ENCODE measurements at regions not wholly inside any gene's neighbourhood (a gene's known extent, or its start where the extent isn't known, plus 50 kb on each side); places are given as distances from the start of the nearest gene placed in this dataset.

DNA sequence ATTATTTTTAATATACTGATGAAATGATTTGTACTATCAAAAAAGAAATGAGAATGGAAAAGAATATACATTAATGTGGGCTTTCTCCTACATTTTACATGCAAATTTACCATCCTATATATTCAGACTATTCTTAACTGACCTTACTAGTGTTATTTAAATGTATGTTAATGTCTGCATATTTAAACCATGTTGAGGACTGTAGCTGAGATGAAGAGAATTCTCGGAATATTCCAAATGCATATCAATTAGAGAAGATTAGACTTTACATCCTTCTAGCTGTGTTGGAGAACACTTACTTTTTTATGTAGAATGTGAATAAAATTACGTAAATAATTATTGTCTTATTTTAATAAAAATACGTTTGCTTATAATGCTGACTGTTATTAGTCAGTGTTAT, 990.1 kb upstream of the LRFN5 start:
- 42 to 54% methylated on average over 3 of the region's 3 CpGs for WGBS, 2 donors
- TF ChIP-seq POLR2A (IDR thresholded peaks at IDR 0.05), result no peak
- TF ChIP-seq, protein P1, sequence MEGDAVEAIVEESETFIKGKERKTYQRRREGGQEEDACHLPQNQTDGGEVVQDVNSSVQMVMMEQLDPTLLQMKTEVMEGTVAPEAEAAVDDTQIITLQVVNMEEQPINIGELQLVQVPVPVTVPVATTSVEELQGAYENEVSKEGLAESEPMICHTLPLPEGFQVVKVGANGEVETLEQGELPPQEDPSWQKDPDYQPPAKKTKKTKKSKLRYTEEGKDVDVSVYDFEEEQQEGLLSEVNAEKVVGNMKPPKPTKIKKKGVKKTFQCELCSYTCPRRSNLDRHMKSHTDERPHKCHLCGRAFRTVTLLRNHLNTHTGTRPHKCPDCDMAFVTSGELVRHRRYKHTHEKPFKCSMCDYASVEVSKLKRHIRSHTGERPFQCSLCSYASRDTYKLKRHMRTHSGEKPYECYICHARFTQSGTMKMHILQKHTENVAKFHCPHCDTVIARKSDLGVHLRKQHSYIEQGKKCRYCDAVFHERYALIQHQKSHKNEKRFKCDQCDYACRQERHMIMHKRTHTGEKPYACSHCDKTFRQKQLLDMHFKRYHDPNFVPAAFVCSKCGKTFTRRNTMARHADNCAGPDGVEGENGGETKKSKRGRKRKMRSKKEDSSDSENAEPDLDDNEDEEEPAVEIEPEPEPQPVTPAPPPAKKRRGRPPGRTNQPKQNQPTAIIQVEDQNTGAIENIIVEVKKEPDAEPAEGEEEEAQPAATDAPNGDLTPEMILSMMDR (IDR thresholded peaks at IDR 0.05), result no peak
- intact Hi-C loops (cut with DNase I), result no loop called here
- DNase-seq (no peak), ATAC-seq (no peak)
- Histone ChIP-seq H3K36me3 (replicated peaks in 1 of 2; ENCODE audit: insufficient read depth in 1 of 2, low read depth in 2 of 2) (no peaks in the 10 kb centered on the region), H3K4me3 (no peak overlapping the region), H3K9me3 (no peaks in the 10 kb centered on the region), H3K4me1 (no peaks in the 10 kb centered on the region), H3K27me3 (no peaks in the 10 kb centered on the region), H3K27ac (no peak overlapping the region)

DNA sequence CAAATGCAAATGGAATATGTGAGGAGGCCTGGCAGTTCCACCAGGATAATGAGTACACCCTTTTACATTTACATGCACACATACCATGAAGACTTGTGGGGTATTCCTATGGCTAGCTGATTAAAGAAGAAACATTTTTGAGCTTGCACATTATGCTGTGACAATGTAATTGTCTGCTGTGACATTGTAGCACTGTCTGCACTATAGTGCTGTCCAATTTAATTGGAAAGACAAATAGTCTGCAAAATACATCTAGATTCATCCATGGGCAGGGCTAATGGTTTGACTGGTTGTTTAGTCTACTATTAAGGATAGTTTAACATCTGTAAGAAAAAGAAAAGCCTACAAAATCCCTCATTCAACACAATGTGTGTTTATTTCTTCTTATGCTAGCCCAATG, 1005.6 kb upstream of the LRFN5 start:
- ATAC-seq (no peak), DNase-seq (no peak)
- Histone ChIP-seq H3K4me1 (no peaks in the 10 kb centered on the region), H3K9me3 (no peaks in the 10 kb centered on the region), H3K27me3 (no peaks in the 10 kb centered on the region), H3K36me3 (replicated peaks in 1 of 2; ENCODE audit: insufficient read depth in 1 of 2, low read depth in 2 of 2) (no peaks in the 10 kb centered on the region), H3K4me3 (no peak overlapping the region), H3K27ac (no peak overlapping the region)
- TF ChIP-seq POLR2A (IDR thresholded peaks at IDR 0.05), result no peak
- TF ChIP-seq, protein P1 (IDR thresholded peaks at IDR 0.05), result no peak
- intact Hi-C loops (cut with DNase I), result no loop called here

DNA sequence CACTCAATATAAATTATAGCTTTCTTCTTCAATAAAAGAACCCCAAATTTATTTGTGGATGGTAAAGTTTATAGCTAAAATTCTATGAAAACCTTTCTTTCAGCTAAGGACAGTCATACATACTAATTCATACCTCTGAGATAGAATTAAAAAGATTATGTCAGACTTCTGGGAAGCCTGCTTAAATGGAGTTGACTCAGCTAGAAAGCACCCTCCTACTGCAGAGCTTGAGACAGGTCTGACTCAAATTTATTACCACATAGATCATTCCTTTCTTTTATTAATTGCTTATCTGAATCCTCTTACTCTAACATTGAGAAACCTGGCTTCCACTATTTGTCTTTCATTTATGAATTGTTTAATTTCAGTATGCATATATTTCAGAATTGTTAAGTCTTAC, 1007.0 kb upstream of the LRFN5 start:
- H3K27ac ChIP-seq, result no peak overlapping the region
- intact Hi-C loops (cut with DNase I), result no loop called here
- H3K36me3 ChIP-seq (replicated peaks in 1 of 2; ENCODE audit: insufficient read depth in 1 of 2, low read depth in 2 of 2), result no peaks in the 10 kb centered on the region
- H3K4me3 ChIP-seq, result no peak overlapping the region
- ATAC-seq, result no peak
- no peaks in the 10 kb centered on the region for H3K9me3 ChIP-seq
- no peaks in the 10 kb centered on the region for H3K4me1 ChIP-seq
- no peak for DNase-seq
- no peak for TF ChIP-seq POLR2A (IDR thresholded peaks at IDR 0.05)
- TF ChIP-seq, protein P1 (IDR thresholded peaks at IDR 0.05), result no peak
- no peaks in the 10 kb centered on the region for H3K27me3 ChIP-seq

DNA sequence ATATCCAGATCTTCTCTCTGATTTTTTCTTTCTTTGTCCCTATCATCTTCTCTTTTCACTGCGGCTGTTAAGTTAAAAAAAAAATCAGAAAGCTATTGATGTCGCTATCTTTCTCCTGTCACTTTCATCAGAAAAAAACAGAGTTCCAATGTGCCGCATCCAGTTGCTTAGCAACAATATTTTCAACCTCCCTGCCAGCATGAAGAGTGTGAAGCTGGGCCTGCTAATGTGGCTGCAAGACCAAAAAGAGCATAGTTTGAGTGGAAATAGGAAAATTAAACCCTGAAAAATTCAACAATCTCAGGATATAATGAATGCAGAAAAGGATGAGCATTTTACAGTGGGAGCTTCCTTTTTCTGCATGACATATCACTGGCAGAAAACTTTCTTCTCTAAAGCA, 1025.4 kb upstream of the LRFN5 start:
- no peaks in the 10 kb centered on the region for H3K27me3 ChIP-seq
- H3K4me3 ChIP-seq, result no peak overlapping the region
- TF ChIP-seq POLR2A (IDR thresholded peaks at IDR 0.05), result no peak
- TF ChIP-seq, protein P1 (IDR thresholded peaks at IDR 0.05), result no peak
- DNase-seq, result no peak
- H3K27ac ChIP-seq, result no peak overlapping the region
- H3K9me3 ChIP-seq, result no peaks in the 10 kb centered on the region
- intact Hi-C loops (cut with DNase I), result no loop called here
- ATAC-seq, result no peak
- H3K4me1 ChIP-seq, result no peaks in the 10 kb centered on the region
- whole genome bisulfite sequencing, 2 donors, result 18 to 28% methylated on average over 3 of the region's 3 CpGs
- H3K36me3 ChIP-seq (replicated peaks in 1 of 2; ENCODE audit: insufficient read depth in 1 of 2, low read depth in 2 of 2), result no peaks in the 10 kb centered on the region

DNA sequence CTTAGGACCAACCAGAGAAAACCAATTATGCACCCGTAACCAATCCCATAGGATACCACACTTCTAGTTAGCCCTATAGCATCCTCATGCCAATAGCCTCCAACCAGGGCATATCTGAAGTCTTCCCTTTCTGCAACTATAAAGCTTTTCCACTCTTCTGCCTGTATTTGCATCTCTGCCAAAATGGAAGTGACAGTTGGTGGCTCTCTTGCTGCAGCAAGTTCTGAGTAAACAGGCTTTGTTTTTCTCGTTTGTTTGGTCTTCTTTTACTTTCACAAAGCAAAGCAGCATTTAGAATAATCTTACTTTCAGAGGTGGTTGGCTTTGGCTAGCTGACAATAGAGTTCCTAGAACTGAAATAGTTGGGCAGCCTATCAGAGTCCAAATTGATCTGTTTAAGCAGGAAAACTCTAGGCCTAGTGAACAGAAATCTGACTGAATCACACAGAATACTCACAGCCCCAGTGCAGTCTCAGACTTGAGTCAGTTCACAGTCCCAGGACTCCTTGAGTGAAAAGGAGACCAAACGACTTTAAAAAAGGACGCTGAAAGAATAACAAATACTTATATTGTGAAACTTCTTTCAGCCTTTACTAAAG, 1029.7 kb upstream of the LRFN5 start:
- DNase-seq, result no peak

More for the DNA sequence above, 1029.7 kb upstream of the LRFN5 start:
- WGBS, 2 donors, result 42 to 47% methylated on average over 4 of the region's 4 CpGs
- no peaks in the 10 kb centered on the region for H3K9me3 ChIP-seq
- no peak overlapping the region for H3K27ac ChIP-seq
- TF ChIP-seq, protein P1 (IDR thresholded peaks at IDR 0.05), result no peak
- no peak for TF ChIP-seq POLR2A (IDR thresholded peaks at IDR 0.05)
- no peaks in the 10 kb centered on the region for H3K27me3 ChIP-seq
- H3K4me1 ChIP-seq, result no peaks in the 10 kb centered on the region
- no peak overlapping the region for H3K4me3 ChIP-seq
- intact Hi-C loops (cut with DNase I), result no loop called here
- no peaks in the 10 kb centered on the region for H3K36me3 ChIP-seq (replicated peaks in 1 of 2; ENCODE audit: insufficient read depth in 1 of 2, low read depth in 2 of 2)
- no peak for ATAC-seq
